RWPE1 (cell line): ENCODE measurements at regions not wholly inside any gene's neighbourhood (a gene's known extent, or its start where the extent isn't known, plus 50 kb on each side); places are given as distances from the start of the nearest gene placed in this dataset.

Experiments
- CTCF ChIA-PET: fragments of 350-600 bp; sonication (Branson Sonifier 250); formaldehyde crosslinking; extraction: SDS; loops from one replicate; lab custom pipeline; 2021; lab: Yijun Ruan, JAX
- POLR2A ChIA-PET: fragments of 400-600 bp; formaldehyde crosslinking; extraction: SDS; loops from one replicate; lab custom pipeline; 2020; ENCODE audit warnings: antibody characterized with exemption; ENCODE audit not compliant: low non-redundant PET; lab: Yijun Ruan, JAX
- DNase-seq: peaks from one replicate; pipeline ENCODE4 v3.0.0; 2012; ENCODE audit warnings: low spot score
- H3K27ac ChIP-seq: fragments of 450-650 bp; 2 replicates; pipeline ENCODE4 v1.5.1; 2017
- TF ChIP-seq, protein P1 (sequence below): fragments of 450-650 bp; conservative IDR thresholded peaks from 2 replicates; pipeline ENCODE4 v1.5.1; 2017; ENCODE audit warnings: low read depth, mild to moderate bottlenecking

DNA sequence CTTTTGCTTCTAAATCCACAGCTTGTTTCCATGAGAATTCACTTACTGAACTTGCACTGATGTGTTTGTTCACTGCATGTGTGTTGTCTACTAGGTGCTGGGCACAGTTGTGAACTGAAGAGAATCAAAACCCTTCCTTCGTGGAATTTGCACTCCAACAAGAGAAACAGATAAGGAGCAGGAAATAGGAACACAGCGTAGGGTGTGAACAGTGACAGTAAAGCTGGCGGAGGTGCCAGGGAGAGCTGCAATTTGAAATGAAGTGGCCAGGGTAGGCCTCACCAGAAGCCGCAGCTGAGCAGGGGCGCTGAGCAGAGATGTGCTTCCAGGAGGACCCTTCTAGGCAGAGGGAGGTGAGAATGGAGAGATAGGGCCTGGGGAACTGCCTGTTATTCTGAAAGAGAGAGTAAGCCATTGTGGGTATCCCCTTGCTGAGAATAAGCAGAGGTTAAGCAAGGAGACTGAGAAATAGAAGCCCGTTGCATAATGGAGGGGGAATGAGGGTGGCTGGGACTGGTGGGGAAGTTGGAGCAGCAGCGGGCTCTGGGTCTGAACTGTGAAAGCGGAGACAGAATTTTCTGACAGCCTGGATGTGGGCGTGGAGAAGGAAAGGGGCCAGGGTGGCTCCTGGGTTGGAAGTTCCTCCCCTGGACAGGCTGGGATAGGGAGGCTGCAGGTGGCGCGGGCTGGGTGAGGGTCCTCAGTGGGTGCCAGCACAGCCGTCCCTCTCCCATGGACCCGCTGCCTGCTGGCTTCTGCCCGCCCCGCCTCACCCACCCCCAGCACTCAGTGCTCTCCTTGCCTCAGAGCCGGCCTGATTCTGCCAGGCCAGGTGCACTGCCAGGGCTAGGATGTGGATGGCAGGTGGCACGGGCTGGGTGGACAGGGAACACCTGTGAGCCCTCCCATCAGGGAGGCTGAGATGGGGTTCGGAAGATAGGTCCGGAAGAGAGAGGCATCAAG lies 114.7 kb upstream of the AFDN start:
- H3K27ac ChIP-seq: no peak overlapping the region
- CTCF ChIA-PET: no interaction called here
- TF ChIP-seq, protein P1, sequence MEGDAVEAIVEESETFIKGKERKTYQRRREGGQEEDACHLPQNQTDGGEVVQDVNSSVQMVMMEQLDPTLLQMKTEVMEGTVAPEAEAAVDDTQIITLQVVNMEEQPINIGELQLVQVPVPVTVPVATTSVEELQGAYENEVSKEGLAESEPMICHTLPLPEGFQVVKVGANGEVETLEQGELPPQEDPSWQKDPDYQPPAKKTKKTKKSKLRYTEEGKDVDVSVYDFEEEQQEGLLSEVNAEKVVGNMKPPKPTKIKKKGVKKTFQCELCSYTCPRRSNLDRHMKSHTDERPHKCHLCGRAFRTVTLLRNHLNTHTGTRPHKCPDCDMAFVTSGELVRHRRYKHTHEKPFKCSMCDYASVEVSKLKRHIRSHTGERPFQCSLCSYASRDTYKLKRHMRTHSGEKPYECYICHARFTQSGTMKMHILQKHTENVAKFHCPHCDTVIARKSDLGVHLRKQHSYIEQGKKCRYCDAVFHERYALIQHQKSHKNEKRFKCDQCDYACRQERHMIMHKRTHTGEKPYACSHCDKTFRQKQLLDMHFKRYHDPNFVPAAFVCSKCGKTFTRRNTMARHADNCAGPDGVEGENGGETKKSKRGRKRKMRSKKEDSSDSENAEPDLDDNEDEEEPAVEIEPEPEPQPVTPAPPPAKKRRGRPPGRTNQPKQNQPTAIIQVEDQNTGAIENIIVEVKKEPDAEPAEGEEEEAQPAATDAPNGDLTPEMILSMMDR: no peak
- no peak for DNase-seq
- POLR2A ChIA-PET: no interaction called here

GRCh38 chr6:167712731-167713475 lies 113.8 kb upstream of the AFDN start:
- POLR2A ChIA-PET: no interaction called here
- TF ChIP-seq, protein P1: no peak

DNA sequence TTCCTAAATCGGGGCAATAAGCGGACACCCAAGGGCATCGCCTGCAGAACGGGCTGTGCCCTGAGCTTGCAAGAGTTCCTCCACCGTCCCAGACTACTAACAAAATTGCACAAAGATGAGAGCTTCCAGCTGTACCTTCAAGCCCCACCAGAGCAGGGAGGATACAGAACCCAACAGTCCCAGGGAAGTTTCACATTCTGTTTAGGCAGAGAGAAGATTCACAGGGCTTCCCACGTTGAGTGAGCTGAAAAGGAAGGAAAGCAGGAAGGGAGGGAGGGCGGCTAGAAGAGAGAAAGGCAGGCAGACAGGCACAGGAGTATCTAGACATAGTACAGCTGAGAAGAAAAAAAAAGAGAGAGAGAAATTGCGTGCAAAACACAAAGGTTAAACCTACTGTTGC lies 112.6 kb upstream of the AFDN start:
- H3K27ac ChIP-seq: no peak overlapping the region
- ChIA-PET CTCF (interaction anchor here (0.6 to 0.7 kb wide), 2 partner anchors 178 to 582 kb away, joined by 4 to 6 read pairs; no protein-coding TSS in a partner anchor), POLR2A (no interaction called here)
- TF ChIP-seq, protein P1: no peak
- no peak for DNase-seq

More at GRCh38 chr6:167712731-167713475, 113.8 kb upstream of the AFDN start:
- no peak overlapping the region for H3K27ac ChIP-seq
- no peak for DNase-seq
- CTCF ChIA-PET: no interaction called here

GRCh38 chr6:167717455-167717854 lies 109.3 kb upstream of the AFDN start:
- ChIA-PET CTCF (no interaction called here), POLR2A (no interaction called here)
- TF ChIP-seq, protein P1: no peak
- H3K27ac ChIP-seq: no peak overlapping the region
- DNase-seq: no peak

DNA sequence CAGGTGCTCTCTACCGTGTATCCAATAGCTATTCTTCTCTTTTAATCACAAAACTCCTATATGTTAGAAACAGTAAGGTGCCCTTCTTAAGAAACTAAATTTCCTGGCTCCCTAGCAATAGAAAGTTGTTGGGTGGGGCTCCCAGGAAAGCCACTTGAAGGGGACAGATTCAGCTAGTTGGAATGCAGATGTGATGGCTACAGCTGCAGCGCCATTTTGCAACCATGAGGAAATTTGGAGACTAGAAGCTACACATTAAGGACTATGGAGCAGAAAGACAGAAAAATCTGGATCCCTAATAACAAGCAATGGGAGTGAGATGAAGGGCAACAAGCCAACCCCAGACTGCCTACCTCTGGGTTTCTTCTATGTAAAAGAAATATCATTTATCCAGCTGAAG lies 108.8 kb upstream of the AFDN start:
- ChIA-PET CTCF (no interaction called here), POLR2A (no interaction called here)

DNA sequence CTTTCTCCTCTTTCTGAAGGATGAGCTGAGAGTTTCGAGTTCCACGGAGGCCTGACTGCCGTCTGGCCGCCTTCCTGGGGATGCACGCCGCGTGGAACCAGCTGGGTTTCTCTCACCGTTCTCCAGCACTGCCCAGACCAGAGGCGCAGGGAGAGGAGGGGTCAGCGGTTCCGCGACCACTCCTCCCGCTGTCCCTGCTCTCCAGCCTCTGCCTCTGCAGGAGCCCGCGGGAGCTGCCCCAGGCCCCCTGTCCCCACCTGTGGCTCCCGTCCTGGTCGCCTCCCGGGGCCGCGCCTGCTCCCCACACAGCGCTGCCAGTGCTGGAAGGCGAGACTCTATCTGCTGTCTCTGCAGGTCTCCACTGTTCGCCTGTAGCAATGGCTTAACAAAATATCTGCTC lies 106.8 kb upstream of the AFDN start:
- TF ChIP-seq, protein P1: no peak
- DNase-seq: no peak
- H3K27ac ChIP-seq: no peak overlapping the region
- POLR2A ChIA-PET: no interaction called here
- CTCF ChIA-PET: interaction anchor here (0.5 kb wide), 1 partner anchor 202 kb away, joined by 3 read pairs; no protein-coding TSS in a partner anchor

More for the DNA sequence above, 108.8 kb upstream of the AFDN start:
- H3K27ac ChIP-seq: no peak overlapping the region
- no peak for DNase-seq
- TF ChIP-seq, protein P1: no peak
